Ishikawa (cell line): ENCODE measurements at regions not wholly inside any gene's neighbourhood (a gene's known extent, or its start where the extent isn't known, plus 50 kb on each side); places are given as distances from the start of the nearest gene placed in this dataset.

Experiments
- CEBPB ChIP-seq: IDR thresholded peaks from 2 replicates; pipeline ENCODE4 v1.6.1; 2012
- CREB1 ChIP-seq: IDR thresholded peaks from 2 replicates; pipeline ENCODE4 v1.6.1; 2012; ENCODE audit warnings: low read depth
- EP300 ChIP-seq: IDR thresholded peaks from 2 replicates; pipeline ENCODE4 v1.6.1; 2012; ENCODE audit warnings: borderline replicate concordance
- FOXM1 ChIP-seq: IDR thresholded peaks from 2 replicates; pipeline ENCODE4 v1.6.1; 2012; ENCODE audit warnings: low read depth, borderline replicate concordance
- NFIC ChIP-seq: IDR thresholded peaks from 2 replicates; pipeline ENCODE4 v1.6.1; 2012
- RAD21 ChIP-seq: IDR thresholded peaks from 2 replicates; pipeline ENCODE4 v1.6.1; 2012; ENCODE audit warnings: low read depth
- REST ChIP-seq: IDR thresholded peaks from 2 replicates; pipeline ENCODE4 v1.6.1; 2012; ENCODE audit warnings: low read depth, mild to moderate bottlenecking
- TAF1 ChIP-seq: IDR thresholded peaks from 2 replicates; pipeline ENCODE4 v1.6.1; 2012; ENCODE audit warnings: low read depth, mild to moderate bottlenecking
- TCF12 ChIP-seq: IDR thresholded peaks from 2 replicates; pipeline ENCODE4 v1.6.1; 2012; ENCODE audit warnings: low read depth
- USF1 ChIP-seq: IDR thresholded peaks from 2 replicates; pipeline ENCODE4 v1.6.1; 2012
- YY1 ChIP-seq: IDR thresholded peaks from 2 replicates; pipeline ENCODE4 v1.6.1; 2012; ENCODE audit warnings: low read depth
- ZBTB7A ChIP-seq: IDR thresholded peaks from 2 replicates; pipeline ENCODE4 v1.6.1; 2012; ENCODE audit warnings: low read depth
- TF ChIP-seq, protein P1 (sequence below): IDR thresholded peaks from 2 replicates; pipeline ENCODE4 v1.6.1; 2012

- no peak for TF ChIP-seq EP300
- TF ChIP-seq CEBPB: no peak
- TF ChIP-seq USF1: no peak
- TF ChIP-seq REST: no peak
- TF ChIP-seq, protein P1, sequence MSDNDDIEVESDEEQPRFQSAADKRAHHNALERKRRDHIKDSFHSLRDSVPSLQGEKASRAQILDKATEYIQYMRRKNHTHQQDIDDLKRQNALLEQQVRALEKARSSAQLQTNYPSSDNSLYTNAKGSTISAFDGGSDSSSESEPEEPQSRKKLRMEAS: no peak
- no peak for TF ChIP-seq CREB1
- TF ChIP-seq RAD21: no peak
- no peak for TF ChIP-seq YY1
- TF ChIP-seq TAF1: no peak
- no peak for TF ChIP-seq TCF12
- no peak for TF ChIP-seq NFIC
- TF ChIP-seq FOXM1: no peak
- TF ChIP-seq ZBTB7A: no peak
Observed at GRCh38 chr4:36997727-36998126, 246.8 kb upstream of the NWD2 start.
